Duodenal mucosa (tissue), 2 donors: ENCODE measurements at regions not wholly inside any gene's neighbourhood (a gene's known extent, or its start where the extent isn't known, plus 50 kb on each side); places are given as distances from the start of the nearest gene placed in this dataset.
"Not testable (repeated sequence)": the region's sequence is repeated elsewhere in the genome, so short reads cannot be mapped to it uniquely, and the experiment has no call there.

Source experiments
- H3K27ac ChIP-seq: one replicate; pipeline ENCODE4 v1.7.0; 2013; ENCODE audit warnings: low read depth, low read length
- H3K27me3 ChIP-seq, 2 donors: one replicate each; pipeline ENCODE4 v1.7.0; 2013; ENCODE audit warnings: low read length in 2 of 2, control low read depth in 1 of 2; ENCODE audit not compliant: insufficient read depth in 2 of 2, control insufficient read depth in 1 of 2
- H3K36me3 ChIP-seq, 2 donors: one replicate each; pipeline ENCODE4 v1.7.0; 2013; ENCODE audit warnings: low read length in 2 of 2, control low read depth in 1 of 2; ENCODE audit not compliant: insufficient read depth in 2 of 2, control insufficient read depth in 1 of 2
- H3K4me1 ChIP-seq, 2 donors: one replicate each; pipeline ENCODE4 v1.7.0; 2013; ENCODE audit warnings: low read length in 2 of 2, control low read depth in 1 of 2; ENCODE audit not compliant: insufficient read depth in 2 of 2, control insufficient read depth in 1 of 2
- H3K4me3 ChIP-seq, 2 donors: one replicate each; pipeline ENCODE4 v1.7.0; 2013; ENCODE audit warnings: low read length in 2 of 2, low read depth in 1 of 2
- H3K9ac ChIP-seq, 2 donors: one replicate each; pipeline ENCODE4 v1.7.0; 2013; ENCODE audit warnings: low read length in 2 of 2, low read depth in 1 of 2
- H3K9me3 ChIP-seq, 2 donors: one replicate each; pipeline ENCODE4 v1.7.0; 2013; ENCODE audit warnings: low read length in 2 of 2, control low read depth in 1 of 2; ENCODE audit not compliant: control insufficient read depth in 1 of 2

DNA sequence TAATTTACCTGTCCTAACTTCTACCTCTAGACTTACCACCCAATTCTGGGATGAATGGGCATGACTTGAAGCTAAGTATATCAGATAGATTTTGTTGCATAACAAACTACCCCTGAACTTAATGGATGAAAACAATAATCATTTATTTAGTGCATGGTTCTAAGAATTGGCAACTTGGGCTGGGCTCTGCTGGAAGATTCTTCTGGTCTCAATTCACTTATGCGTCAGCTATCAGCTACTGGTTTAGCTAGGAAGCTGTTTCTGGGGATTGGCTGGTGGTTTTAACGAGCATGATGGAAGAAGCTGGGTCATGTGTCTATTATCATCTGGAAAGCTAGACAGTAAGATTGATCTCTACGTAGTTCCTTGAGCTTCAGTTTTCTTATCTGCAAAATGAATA, 77.3 kb upstream of the LMCD1 start:
- no peak overlapping the region for H3K27ac ChIP-seq
- H3K4me1 ChIP-seq, result no peaks in the 10 kb centered on the region
- no peaks in the 10 kb centered on the region for H3K36me3 ChIP-seq
- no peak overlapping the region for H3K9ac ChIP-seq
- peaks cover 0 to 7% of the 10 kb centered on the region in 2 donors for H3K27me3 ChIP-seq
- H3K4me3 ChIP-seq, result no peak overlapping the region
- peaks cover 0 to 3% of the 10 kb centered on the region in 2 donors for H3K9me3 ChIP-seq

GRCh38 chr3:8436661-8437287, 64.8 kb upstream of the LMCD1 start:
- Histone ChIP-seq H3K4me3 (no peak overlapping the region), H3K27ac (no peak overlapping the region), H3K9ac (no peak overlapping the region), H3K4me1 (no peaks in the 10 kb centered on the region), H3K9me3 (no peaks in the 10 kb centered on the region), H3K27me3 (no peaks in the 10 kb centered on the region), H3K36me3 (no peaks in the 10 kb centered on the region)

DNA sequence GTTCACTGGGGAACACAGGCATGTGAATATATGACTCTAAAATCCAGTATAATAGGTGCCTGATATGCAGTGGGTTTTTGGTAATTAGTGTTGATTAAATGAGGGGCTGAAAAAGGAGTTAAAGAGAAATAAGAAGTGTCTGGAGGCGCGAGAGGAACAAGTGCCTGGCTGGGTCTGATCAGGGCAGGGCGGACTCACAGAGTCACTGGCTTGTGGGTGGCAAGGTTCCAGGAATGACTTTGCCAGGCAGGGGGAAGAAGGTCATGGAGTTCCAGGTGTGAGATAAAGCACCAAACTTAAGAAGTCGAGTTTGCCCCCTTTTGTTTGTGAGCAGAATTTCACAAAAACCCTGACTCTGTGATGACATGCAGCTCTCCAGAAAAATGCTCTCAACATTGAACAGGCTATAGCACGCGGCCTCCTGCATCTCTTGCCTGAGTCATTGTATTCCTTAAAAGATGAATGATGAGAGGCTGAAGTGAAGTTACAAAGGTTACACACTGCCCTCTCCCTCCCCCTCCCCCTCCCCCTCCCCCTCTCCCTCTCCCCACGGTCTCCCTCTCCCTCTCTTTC, 63.0 kb upstream of the LMCD1 start:
- H3K4me1 ChIP-seq, result peaks cover 0 to 5% of the 10 kb centered on the region in 2 donors
- H3K9me3 ChIP-seq, result no peaks in the 10 kb centered on the region
- H3K4me3 ChIP-seq, result no peak overlapping the region
- no peaks in the 10 kb centered on the region for H3K27me3 ChIP-seq
- no peak overlapping the region for H3K9ac ChIP-seq
- H3K27ac ChIP-seq, result no peak overlapping the region
- H3K36me3 ChIP-seq, result no peaks in the 10 kb centered on the region

DNA sequence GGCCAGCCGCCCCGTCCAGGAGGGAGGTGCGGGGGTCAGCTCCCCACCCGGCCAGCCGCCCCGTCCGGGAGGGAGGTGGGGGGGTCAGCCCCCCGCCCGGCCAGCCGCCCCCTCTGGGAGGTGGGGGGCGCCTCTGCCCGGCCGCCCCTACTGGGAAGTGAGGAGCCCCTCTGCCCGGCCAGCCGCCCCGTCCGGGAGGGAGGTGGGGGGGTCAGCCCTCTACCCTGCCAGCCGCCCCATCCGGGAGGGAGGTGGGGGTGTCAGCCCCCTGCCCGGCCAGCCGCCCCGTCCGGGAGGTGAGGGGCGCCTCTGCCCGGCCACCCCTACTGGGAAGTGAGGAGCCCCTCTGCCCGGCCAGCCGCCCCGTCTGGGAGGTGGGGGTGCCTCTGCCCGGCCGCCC, 61.5 kb upstream of the LMCD1 start:
- H3K36me3 ChIP-seq, H3K9me3 ChIP-seq, H3K9ac ChIP-seq, H3K27ac ChIP-seq, H3K27me3 ChIP-seq, H3K4me3 ChIP-seq: not testable (repeated sequence)
- peaks cover 10 to 16% of the 10 kb centered on the region in 2 donors for H3K4me1 ChIP-seq

GRCh38 chr3:8441969-8442559, 59.6 kb upstream of the LMCD1 start:
- no peak overlapping the region for H3K27ac ChIP-seq
- H3K4me3 ChIP-seq, result no peak overlapping the region
- peaks cover 10 to 16% of the 10 kb centered on the region in 2 donors for H3K4me1 ChIP-seq
- no peaks in the 10 kb centered on the region for H3K27me3 ChIP-seq
- H3K9ac ChIP-seq, result no peak overlapping the region
- H3K36me3 ChIP-seq, result no peaks in the 10 kb centered on the region
- no peaks in the 10 kb centered on the region for H3K9me3 ChIP-seq

- Histone ChIP-seq H3K9ac (no peak overlapping the region), H3K27ac (no peak overlapping the region)
Observed at GRCh38 chr3:8442993-8443650, 58.5 kb upstream of the LMCD1 start.

GRCh38 chr3:8443829-8444791, 57.5 kb upstream of the LMCD1 start:
- H3K9ac ChIP-seq, result no peak overlapping the region
- peak overlapping the region; percentile 53 for H3K27ac ChIP-seq
- no peaks in the 10 kb centered on the region for H3K36me3 ChIP-seq
- no peaks in the 10 kb centered on the region for H3K27me3 ChIP-seq
- peaks cover 10 to 16% of the 10 kb centered on the region in 2 donors for H3K4me1 ChIP-seq
- no peaks in the 10 kb centered on the region for H3K9me3 ChIP-seq
- no peak overlapping the region for H3K4me3 ChIP-seq

More at GRCh38 chr3:8442993-8443650, 58.5 kb upstream of the LMCD1 start:
- Histone ChIP-seq H3K36me3 (no peaks in the 10 kb centered on the region), H3K9me3 (no peaks in the 10 kb centered on the region), H3K4me1 (peaks cover 10 to 16% of the 10 kb centered on the region in 2 donors), H3K4me3 (no peak overlapping the region), H3K27me3 (no peaks in the 10 kb centered on the region)

- Histone ChIP-seq H3K4me1 (peaks cover 10 to 16% of the 10 kb centered on the region in 2 donors), H3K36me3 (no peaks in the 10 kb centered on the region), H3K4me3 (no peak overlapping the region), H3K27ac (no peak overlapping the region), H3K9me3 (no peaks in the 10 kb centered on the region), H3K27me3 (no peaks in the 10 kb centered on the region), H3K9ac (no peak overlapping the region)
Observed at GRCh38 chr3:8444883-8445282, 56.7 kb upstream of the LMCD1 start.

DNA sequence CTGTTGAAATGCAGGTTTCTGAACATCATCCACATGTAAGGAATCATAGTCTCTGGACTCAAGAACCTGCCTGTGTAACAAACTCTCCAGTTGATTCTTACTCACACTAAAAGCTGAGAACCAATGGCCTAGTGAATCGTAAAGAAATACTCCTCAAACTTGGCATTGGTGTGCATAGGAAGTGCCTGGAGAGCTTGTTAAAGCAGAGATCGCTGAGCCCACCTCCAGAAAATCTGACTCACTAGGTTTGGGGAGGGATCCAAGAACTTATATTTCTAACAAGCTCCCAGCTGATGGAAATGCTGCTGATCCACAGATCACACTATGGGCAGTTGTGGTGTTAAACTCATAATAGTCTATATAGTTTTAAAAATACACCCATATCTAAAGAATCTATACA, 55.8 kb upstream of the LMCD1 start:
- H3K36me3 ChIP-seq, result no peaks in the 10 kb centered on the region
- peaks cover 10 to 16% of the 10 kb centered on the region in 2 donors for H3K4me1 ChIP-seq
- H3K9me3 ChIP-seq, result no peaks in the 10 kb centered on the region
- no peaks in the 10 kb centered on the region for H3K27me3 ChIP-seq
- no peak overlapping the region for H3K4me3 ChIP-seq
- no peak overlapping the region for H3K27ac ChIP-seq
- H3K9ac ChIP-seq, result no peak overlapping the region
